ENCODE measurements at regions not wholly inside any gene's neighbourhood (a gene's known extent, or its start where the extent isn't known, plus 50 kb on each side); places are given as distances from the start of the nearest gene placed in this dataset.
"Not testable (repeated sequence)": the region's sequence is repeated elsewhere in the genome, so short reads cannot be mapped to it uniquely, and the experiment has no call there.

DNA sequence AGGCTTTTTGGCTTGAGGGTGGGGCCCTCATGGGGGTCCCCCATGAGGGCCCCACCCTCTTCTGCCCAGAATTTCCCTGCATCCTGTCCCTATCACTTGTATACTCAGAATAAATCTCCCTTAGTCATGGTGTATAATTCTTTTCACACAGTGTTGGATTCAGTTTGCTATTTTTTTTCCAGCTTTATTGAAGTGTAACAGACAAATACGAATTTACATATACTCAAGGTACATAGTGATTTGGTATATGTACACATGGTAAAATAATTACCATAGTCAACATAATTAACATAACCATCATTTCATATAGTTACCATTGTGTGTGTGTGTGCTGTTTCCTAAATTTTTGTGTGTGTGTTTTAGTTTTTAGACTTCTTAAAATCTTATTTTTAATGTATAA lies 289.4 kb downstream of the CNTNAP3B start:
- not testable (repeated sequence) for H3K4me3 ChIP-seq (ENCODE audit: low read length in 2 of 2); H3K4me1 ChIP-seq (ENCODE audit: control insufficient read depth in 2 of 2, insufficient read depth in 2 of 2, low read length in 2 of 2); H3K9ac ChIP-seq (ENCODE audit: low read depth in 1 of 2, low read length in 2 of 2); H3K27me3 ChIP-seq (ENCODE audit: control insufficient read depth in 2 of 2, insufficient read depth in 2 of 2, low read length in 2 of 2); H3K27ac ChIP-seq (ENCODE audit: low read depth in 2 of 2, low read length in 2 of 2); H3K36me3 ChIP-seq (ENCODE audit: control insufficient read depth in 2 of 2, insufficient read depth in 2 of 2, low read length in 2 of 2); H3K9me3 ChIP-seq (ENCODE audit: control insufficient read depth in 2 of 2, low read length in 2 of 2)

DNA sequence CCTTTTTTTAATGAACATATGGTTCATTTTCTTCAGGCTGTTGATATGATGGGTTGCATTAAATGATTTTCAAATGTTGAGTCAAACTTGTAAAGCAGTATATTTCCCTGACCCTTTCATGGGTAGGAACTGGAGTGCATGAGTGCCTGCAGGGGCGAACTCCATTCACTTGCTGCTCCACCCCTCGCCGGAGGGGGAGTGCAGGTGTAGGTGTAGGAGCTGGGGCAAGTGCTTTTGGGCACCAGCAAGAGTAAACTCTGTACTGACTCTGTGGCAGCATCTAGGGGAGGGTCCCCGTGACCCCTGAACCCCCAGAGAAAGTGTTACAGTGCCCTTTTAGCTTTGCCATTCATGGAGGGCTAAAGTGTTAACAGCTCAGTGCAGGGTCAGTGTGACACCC lies 290.3 kb downstream of the CNTNAP3B start:
- not testable (repeated sequence) for H3K4me3 ChIP-seq (ENCODE audit: low read length in 2 of 2); H3K27me3 ChIP-seq (ENCODE audit: control insufficient read depth in 2 of 2, insufficient read depth in 2 of 2, low read length in 2 of 2); H3K36me3 ChIP-seq (ENCODE audit: control insufficient read depth in 2 of 2, insufficient read depth in 2 of 2, low read length in 2 of 2); H3K9ac ChIP-seq (ENCODE audit: low read depth in 1 of 2, low read length in 2 of 2); H3K27ac ChIP-seq (ENCODE audit: low read depth in 2 of 2, low read length in 2 of 2); H3K4me1 ChIP-seq (ENCODE audit: control insufficient read depth in 2 of 2, insufficient read depth in 2 of 2, low read length in 2 of 2); H3K9me3 ChIP-seq (ENCODE audit: control insufficient read depth in 2 of 2, low read length in 2 of 2)

- not testable (repeated sequence) for H3K27ac ChIP-seq (ENCODE audit: low read depth in 2 of 2, low read length in 2 of 2); H3K36me3 ChIP-seq (ENCODE audit: control insufficient read depth in 2 of 2, insufficient read depth in 2 of 2, low read length in 2 of 2); H3K9ac ChIP-seq (ENCODE audit: low read depth in 1 of 2, low read length in 2 of 2); H3K4me3 ChIP-seq (ENCODE audit: low read length in 2 of 2); H3K9me3 ChIP-seq (ENCODE audit: control insufficient read depth in 2 of 2, low read length in 2 of 2); H3K4me1 ChIP-seq (ENCODE audit: control insufficient read depth in 2 of 2, insufficient read depth in 2 of 2, low read length in 2 of 2); H3K27me3 ChIP-seq (ENCODE audit: control insufficient read depth in 2 of 2, insufficient read depth in 2 of 2, low read length in 2 of 2)
These were observed 290.7 kb downstream of the CNTNAP3B start for GRCh38 chr9:41838562-41838851.

DNA sequence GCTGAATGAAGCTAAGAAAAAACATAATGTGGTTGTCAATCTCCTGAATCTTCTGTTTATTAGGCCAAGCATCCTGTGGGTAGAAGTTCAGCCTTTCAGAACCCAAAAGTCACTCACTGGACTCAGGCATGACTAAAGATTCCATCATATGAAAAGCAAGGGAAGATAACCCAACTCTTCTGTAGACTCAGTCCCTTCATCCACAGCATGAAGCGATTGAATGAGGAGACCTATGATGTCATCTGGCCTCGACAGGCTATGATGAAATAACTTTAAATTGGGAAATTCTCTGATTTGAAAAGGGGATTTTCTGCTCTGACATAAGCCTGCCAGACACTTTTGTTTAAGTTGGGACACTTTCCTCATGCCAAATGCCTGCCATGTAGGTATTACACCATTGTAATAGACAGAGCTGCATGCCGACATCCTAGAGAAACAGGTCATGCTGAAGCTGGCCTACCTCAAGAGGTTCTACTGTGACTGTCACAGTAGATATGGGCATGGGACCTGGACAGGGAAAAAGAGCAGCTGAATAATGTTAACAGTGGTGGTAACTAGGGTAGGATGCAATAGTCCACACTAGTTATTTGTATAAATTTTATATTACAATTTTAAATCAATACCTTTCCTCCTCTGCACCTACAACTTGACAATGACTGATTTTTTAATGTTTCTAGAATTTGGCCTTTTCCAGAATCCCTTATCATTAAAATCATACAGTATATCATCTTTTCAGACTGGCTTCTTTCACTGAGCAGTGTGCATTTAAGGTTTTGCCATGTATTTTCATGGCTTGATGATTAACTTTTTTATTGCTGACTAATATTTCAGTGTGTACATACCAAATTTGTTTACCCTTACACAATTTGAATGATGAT lies 291.3 kb downstream of the CNTNAP3B start:
- not testable (repeated sequence) for H3K27me3 ChIP-seq (ENCODE audit: control insufficient read depth in 2 of 2, insufficient read depth in 2 of 2, low read length in 2 of 2); H3K4me1 ChIP-seq (ENCODE audit: control insufficient read depth in 2 of 2, insufficient read depth in 2 of 2, low read length in 2 of 2); H3K27ac ChIP-seq (ENCODE audit: low read depth in 2 of 2, low read length in 2 of 2); H3K9me3 ChIP-seq (ENCODE audit: control insufficient read depth in 2 of 2, low read length in 2 of 2); H3K36me3 ChIP-seq (ENCODE audit: control insufficient read depth in 2 of 2, insufficient read depth in 2 of 2, low read length in 2 of 2); H3K4me3 ChIP-seq (ENCODE audit: low read length in 2 of 2); H3K9ac ChIP-seq (ENCODE audit: low read depth in 1 of 2, low read length in 2 of 2)

DNA sequence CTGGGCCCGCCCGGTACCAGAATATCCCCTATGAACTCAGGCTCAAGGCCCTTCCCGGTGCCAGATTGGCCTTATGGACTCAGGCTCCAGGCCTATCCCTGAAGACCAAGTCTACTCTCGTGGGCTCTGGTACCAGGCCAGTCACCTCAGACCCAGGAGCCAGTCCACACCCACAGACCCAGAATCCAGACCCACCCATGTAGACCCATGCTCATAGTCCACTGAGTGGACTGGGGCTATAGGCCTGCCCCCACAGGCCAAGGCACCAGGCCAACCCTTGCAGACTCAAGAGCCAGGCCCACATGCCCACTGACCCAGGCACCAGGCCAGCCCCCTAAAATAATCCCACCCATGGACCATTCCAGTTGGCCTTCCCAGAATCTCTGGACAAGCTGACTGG lies 296.1 kb downstream of the CNTNAP3B start:
- H3K9me3 ChIP-seq (ENCODE audit: control insufficient read depth in 2 of 2, low read length in 2 of 2); H3K27ac ChIP-seq (ENCODE audit: low read depth in 2 of 2, low read length in 2 of 2); H3K9ac ChIP-seq (ENCODE audit: low read depth in 1 of 2, low read length in 2 of 2); H3K36me3 ChIP-seq (ENCODE audit: control insufficient read depth in 2 of 2, insufficient read depth in 2 of 2, low read length in 2 of 2); H3K4me1 ChIP-seq (ENCODE audit: control insufficient read depth in 2 of 2, insufficient read depth in 2 of 2, low read length in 2 of 2); H3K27me3 ChIP-seq (ENCODE audit: control insufficient read depth in 2 of 2, insufficient read depth in 2 of 2, low read length in 2 of 2); H3K4me3 ChIP-seq (ENCODE audit: low read length in 2 of 2): not testable (repeated sequence)

GRCh38 chr9:41824723-41825122 lies 304.5 kb downstream of the CNTNAP3B start:
- H3K9ac ChIP-seq (ENCODE audit: low read depth in 1 of 2, low read length in 2 of 2); H3K27me3 ChIP-seq (ENCODE audit: control insufficient read depth in 2 of 2, insufficient read depth in 2 of 2, low read length in 2 of 2); H3K27ac ChIP-seq (ENCODE audit: low read depth in 2 of 2, low read length in 2 of 2); H3K4me3 ChIP-seq (ENCODE audit: low read length in 2 of 2); H3K36me3 ChIP-seq (ENCODE audit: control insufficient read depth in 2 of 2, insufficient read depth in 2 of 2, low read length in 2 of 2); H3K4me1 ChIP-seq (ENCODE audit: control insufficient read depth in 2 of 2, insufficient read depth in 2 of 2, low read length in 2 of 2); H3K9me3 ChIP-seq (ENCODE audit: control insufficient read depth in 2 of 2, low read length in 2 of 2): not testable (repeated sequence)

DNA sequence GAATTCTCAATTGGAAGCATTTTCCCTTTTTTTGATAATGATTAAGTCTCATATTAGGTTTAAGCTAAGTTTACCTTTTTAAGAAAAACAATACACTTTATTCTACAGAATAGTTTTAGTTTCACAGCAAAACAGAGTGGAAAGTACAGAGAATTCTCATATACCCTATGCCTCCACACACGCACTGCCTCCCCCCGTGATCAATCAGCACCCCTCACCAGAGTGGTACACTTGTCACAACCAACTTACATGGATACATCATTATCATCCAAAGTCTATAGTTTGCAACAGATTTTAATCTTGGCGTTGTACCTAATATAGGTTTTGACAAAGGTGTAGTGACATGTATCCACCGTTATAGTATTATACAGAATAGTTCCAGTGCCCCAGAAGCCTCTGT lies 326.5 kb downstream of the CNTNAP3B start:
- H3K27me3 ChIP-seq (ENCODE audit: control insufficient read depth in 2 of 2, insufficient read depth in 2 of 2, low read length in 2 of 2) = not testable (repeated sequence)

DNA sequence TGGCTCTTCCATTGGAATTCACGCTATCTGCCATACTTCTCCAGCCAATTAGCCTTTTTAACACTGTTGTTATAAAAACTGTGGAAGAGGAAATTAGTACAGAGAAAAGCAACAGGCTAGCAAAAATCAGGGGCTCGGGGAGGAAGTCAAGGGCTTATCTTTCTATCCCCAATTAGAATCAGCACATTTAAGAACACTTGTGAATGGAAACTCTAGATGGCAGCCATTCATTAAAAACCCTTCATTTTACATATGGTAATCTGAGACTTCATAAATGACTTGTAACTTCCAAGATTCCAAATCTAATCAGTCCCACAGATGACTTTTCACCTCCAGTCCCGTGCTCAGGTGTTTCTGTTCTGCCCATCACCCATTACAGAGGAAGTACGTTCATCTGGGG lies 330.5 kb downstream of the CNTNAP3B start:
- not testable (repeated sequence) for H3K36me3 ChIP-seq (ENCODE audit: control insufficient read depth in 2 of 2, insufficient read depth in 2 of 2, low read length in 2 of 2); H3K4me3 ChIP-seq (ENCODE audit: low read length in 2 of 2); H3K9ac ChIP-seq (ENCODE audit: low read depth in 1 of 2, low read length in 2 of 2); H3K4me1 ChIP-seq (ENCODE audit: control insufficient read depth in 2 of 2, insufficient read depth in 2 of 2, low read length in 2 of 2); H3K27me3 ChIP-seq (ENCODE audit: control insufficient read depth in 2 of 2, insufficient read depth in 2 of 2, low read length in 2 of 2); H3K27ac ChIP-seq (ENCODE audit: low read depth in 2 of 2, low read length in 2 of 2); H3K9me3 ChIP-seq (ENCODE audit: control insufficient read depth in 2 of 2, low read length in 2 of 2)

More for the DNA sequence above, 326.5 kb downstream of the CNTNAP3B start:
- H3K9me3 ChIP-seq (ENCODE audit: control insufficient read depth in 2 of 2, low read length in 2 of 2); H3K4me1 ChIP-seq (ENCODE audit: control insufficient read depth in 2 of 2, insufficient read depth in 2 of 2, low read length in 2 of 2); H3K9ac ChIP-seq (ENCODE audit: low read depth in 1 of 2, low read length in 2 of 2); H3K36me3 ChIP-seq (ENCODE audit: control insufficient read depth in 2 of 2, insufficient read depth in 2 of 2, low read length in 2 of 2); H3K27ac ChIP-seq (ENCODE audit: low read depth in 2 of 2, low read length in 2 of 2); H3K4me3 ChIP-seq (ENCODE audit: low read length in 2 of 2): not testable (repeated sequence)

DNA sequence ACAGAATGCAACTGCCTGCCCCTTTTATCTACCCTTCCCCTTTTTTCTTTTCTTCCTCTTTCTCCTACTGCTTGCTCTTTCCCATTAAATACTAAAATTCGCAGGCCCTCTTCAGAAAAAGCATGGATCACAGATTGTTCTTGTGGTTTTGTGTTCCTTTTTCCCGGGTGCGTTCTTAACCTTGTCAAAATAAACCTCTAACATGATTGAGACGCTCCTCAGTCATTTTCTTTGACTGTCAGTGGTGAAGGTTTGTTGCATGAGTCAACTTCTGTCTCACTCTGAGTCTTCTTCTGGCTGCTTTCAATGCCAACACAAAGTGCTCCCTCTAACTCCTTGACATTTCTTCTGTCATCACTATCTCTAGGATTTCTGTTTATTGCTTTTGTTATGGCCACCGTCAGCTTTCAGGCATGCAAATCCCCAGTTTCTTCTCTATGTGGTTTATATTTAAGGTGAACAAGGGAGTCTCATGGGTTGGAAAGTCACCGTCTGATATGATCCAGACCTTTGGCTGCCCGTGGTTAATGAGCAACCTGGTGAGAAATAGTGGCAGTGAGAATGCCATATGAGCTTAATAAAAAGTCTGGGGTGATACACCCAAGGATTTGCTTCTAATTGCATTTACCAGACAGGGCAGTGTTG lies 338.4 kb downstream of the CNTNAP3B start:
- not testable (repeated sequence) for H3K27me3 ChIP-seq (ENCODE audit: control insufficient read depth in 2 of 2, insufficient read depth in 2 of 2, low read length in 2 of 2); H3K4me1 ChIP-seq (ENCODE audit: control insufficient read depth in 2 of 2, insufficient read depth in 2 of 2, low read length in 2 of 2); H3K36me3 ChIP-seq (ENCODE audit: control insufficient read depth in 2 of 2, insufficient read depth in 2 of 2, low read length in 2 of 2); H3K9ac ChIP-seq (ENCODE audit: low read depth in 1 of 2, low read length in 2 of 2); H3K9me3 ChIP-seq (ENCODE audit: control insufficient read depth in 2 of 2, low read length in 2 of 2); H3K4me3 ChIP-seq (ENCODE audit: low read length in 2 of 2)
- peak overlapping the region in 1 of 2 donors; percentile 52 for H3K27ac ChIP-seq (ENCODE audit: low read depth in 2 of 2, low read length in 2 of 2)

- not testable (repeated sequence) for H3K9ac ChIP-seq (ENCODE audit: low read depth in 1 of 2, low read length in 2 of 2); H3K4me1 ChIP-seq (ENCODE audit: control insufficient read depth in 2 of 2, insufficient read depth in 2 of 2, low read length in 2 of 2); H3K4me3 ChIP-seq (ENCODE audit: low read length in 2 of 2); H3K27me3 ChIP-seq (ENCODE audit: control insufficient read depth in 2 of 2, insufficient read depth in 2 of 2, low read length in 2 of 2); H3K36me3 ChIP-seq (ENCODE audit: control insufficient read depth in 2 of 2, insufficient read depth in 2 of 2, low read length in 2 of 2); H3K27ac ChIP-seq (ENCODE audit: low read depth in 2 of 2, low read length in 2 of 2); H3K9me3 ChIP-seq (ENCODE audit: control insufficient read depth in 2 of 2, low read length in 2 of 2)
These were observed 339.2 kb downstream of the CNTNAP3B start for GRCh38 chr9:41790007-41790406.

Measured in mucosa of rectum (tissue), 2 donors.